ENCODE measurements at regions not wholly inside any gene's neighbourhood (a gene's known extent, or its start where the extent isn't known, plus 50 kb on each side); places are given as distances from the start of the nearest gene placed in this dataset.

- no peak overlapping the region for H3K9ac ChIP-seq (replicated peaks; ENCODE audit: extremely low read depth, insufficient read depth, low read length)
- CTCF ChIA-PET, result interaction anchor here (1.2 kb wide), 1 partner anchor 236 kb away, joined by 3 read pairs; no protein-coding TSS in a partner anchor
- no peaks in the 10 kb centered on the region for H3K36me3 ChIP-seq (ENCODE audit: control insufficient read depth in 2 of 2, extremely low read depth in 1 of 2, insufficient read depth in 2 of 2, low read length in 2 of 2)
- no TSS peak for BruUV-seq (replicated peaks)
- H3K4me1 ChIP-seq (ENCODE audit: control insufficient read depth, extremely low read depth, insufficient read depth, low read length), result peaks cover 7% of the 10 kb centered on the region
- peaks cover 0 to 2% of the 10 kb centered on the region in 2 experiments for H3K27me3 ChIP-seq (ENCODE audit: control insufficient read depth in 2 of 2, insufficient read depth in 2 of 2, low read length in 2 of 2)
- H3K9me3 ChIP-seq (replicated peaks; ENCODE audit: control insufficient read depth, insufficient read depth, low read length), result no peaks in the 10 kb centered on the region
- POLR2A ChIA-PET, result interaction anchor here (1.0 kb wide), 1 partner anchor 27 kb away, joined by 3 read pairs; no protein-coding TSS in a partner anchor
- TF ChIP-seq MAX (IDR thresholded peaks at IDR 0.05; ENCODE audit: insufficient read depth, insufficient read length) (no peak), CTCF (IDR thresholded peaks at IDR 0.05; ENCODE audit: extremely low read depth in 1 of 2, insufficient read depth in 1 of 2, low read depth in 1 of 2, low read length in 2 of 2) (no peak), FOS (IDR thresholded peaks at IDR 0.05; ENCODE audit: borderline replicate concordance, insufficient read depth, low read length) (no peak), GATA2 (IDR thresholded peaks at IDR 0.05; ENCODE audit: insufficient read depth, insufficient read length, low read depth, low read length) (no peak), MYC (IDR thresholded peaks at IDR 0.05; ENCODE audit: low read depth, low read length) (no peak)
- no peaks in the 10 kb centered on the region for H3K79me2 ChIP-seq (ENCODE audit: control insufficient read depth, insufficient read depth, low read length)
- intact Hi-C loops (cut with micrococcal nuclease), result loop anchor here (2.0 kb wide), 1 partner anchor 49 kb away; no protein-coding TSS in a partner anchor
- no peaks in the 10 kb centered on the region for H3K9me1 ChIP-seq (replicated peaks; ENCODE audit: control insufficient read depth, extremely low read depth, insufficient read depth, low read length)
- no peak overlapping the region for H3K27ac ChIP-seq (ENCODE audit: insufficient read depth, low read depth, low read length)
- DNase-seq (ENCODE audit: low read depth, low spot score) (no peak), FAIRE-seq (no peak)
- no peak overlapping the region for H3K4me3 ChIP-seq (replicated peaks in 1 of 3; ENCODE audit: insufficient read depth in 1 of 3, low read depth in 1 of 3, low read length in 3 of 3)
- H3K4me2 ChIP-seq (ENCODE audit: insufficient read depth, low read length), result no peak overlapping the region
- dilution Hi-C loops (cut with MboI; ENCODE audit: extremely low pct_ligation_motif_present, low sequenced_read_pairs), result no loop called here
- H2AFZ ChIP-seq (ENCODE audit: low read depth, low read length), result no peak overlapping the region
- H4K20me1 ChIP-seq (replicated peaks; ENCODE audit: control insufficient read depth, extremely low read depth, insufficient read depth, low read length), result no peaks in the 10 kb centered on the region
Observed at GRCh38 chr10:129095680-129096064, 371.4 kb upstream of the MGMT start.
